ENCODE measurements at regions not wholly inside any gene's neighbourhood (a gene's known extent, or its start where the extent isn't known, plus 50 kb on each side); places are given as distances from the start of the nearest gene placed in this dataset.

DNA sequence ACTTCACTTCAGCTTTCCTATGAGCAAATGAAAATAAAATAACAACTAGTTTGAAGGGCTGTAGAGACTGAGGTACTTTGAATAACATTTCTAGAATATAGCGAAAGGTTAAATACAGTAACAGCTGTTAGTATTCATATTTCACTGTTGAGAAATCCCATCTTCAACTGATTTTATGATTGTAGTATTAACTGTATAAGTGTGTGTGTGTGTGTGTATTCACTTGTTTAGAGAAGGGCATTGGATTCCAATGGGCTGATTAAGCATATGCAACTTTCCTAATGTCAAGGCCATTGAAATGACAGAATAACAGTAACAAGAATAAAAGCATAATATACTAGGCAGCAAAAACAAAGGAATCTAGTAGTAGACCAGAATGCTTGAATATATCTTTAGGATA is 957.5 kb upstream of the EPHA7 start:
- no peak overlapping the region for H3K4me3 ChIP-seq (replicated peaks; ENCODE audit: low read depth, low read length)
- no peak for DNase-seq (ENCODE audit: low read depth)
- TF ChIP-seq, protein P1, sequence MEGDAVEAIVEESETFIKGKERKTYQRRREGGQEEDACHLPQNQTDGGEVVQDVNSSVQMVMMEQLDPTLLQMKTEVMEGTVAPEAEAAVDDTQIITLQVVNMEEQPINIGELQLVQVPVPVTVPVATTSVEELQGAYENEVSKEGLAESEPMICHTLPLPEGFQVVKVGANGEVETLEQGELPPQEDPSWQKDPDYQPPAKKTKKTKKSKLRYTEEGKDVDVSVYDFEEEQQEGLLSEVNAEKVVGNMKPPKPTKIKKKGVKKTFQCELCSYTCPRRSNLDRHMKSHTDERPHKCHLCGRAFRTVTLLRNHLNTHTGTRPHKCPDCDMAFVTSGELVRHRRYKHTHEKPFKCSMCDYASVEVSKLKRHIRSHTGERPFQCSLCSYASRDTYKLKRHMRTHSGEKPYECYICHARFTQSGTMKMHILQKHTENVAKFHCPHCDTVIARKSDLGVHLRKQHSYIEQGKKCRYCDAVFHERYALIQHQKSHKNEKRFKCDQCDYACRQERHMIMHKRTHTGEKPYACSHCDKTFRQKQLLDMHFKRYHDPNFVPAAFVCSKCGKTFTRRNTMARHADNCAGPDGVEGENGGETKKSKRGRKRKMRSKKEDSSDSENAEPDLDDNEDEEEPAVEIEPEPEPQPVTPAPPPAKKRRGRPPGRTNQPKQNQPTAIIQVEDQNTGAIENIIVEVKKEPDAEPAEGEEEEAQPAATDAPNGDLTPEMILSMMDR (IDR thresholded peaks at IDR 0.05; ENCODE audit: low read length, missing control alignments), result no peak

DNA sequence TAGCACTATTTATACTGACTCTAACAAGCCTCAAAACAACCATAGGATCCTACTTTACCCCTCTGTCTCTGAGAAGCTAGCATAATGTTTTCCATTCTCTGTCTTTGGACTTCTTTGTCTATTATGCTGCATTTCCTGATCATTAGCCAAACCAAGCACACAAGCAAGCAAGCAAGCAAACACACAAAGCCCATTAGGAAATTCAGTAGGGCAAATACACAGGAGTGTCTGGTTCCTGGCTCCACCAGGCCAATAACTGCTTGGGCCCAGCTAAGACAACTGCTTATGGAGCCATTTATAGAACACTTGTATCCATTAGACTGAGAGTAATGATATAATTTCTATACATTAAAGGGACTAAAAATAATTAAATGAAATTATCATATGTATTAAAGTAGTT is 952.9 kb upstream of the EPHA7 start:
- no peak overlapping the region for H3K4me3 ChIP-seq (replicated peaks; ENCODE audit: low read depth, low read length)
- TF ChIP-seq, protein P1 (IDR thresholded peaks at IDR 0.05; ENCODE audit: low read length, missing control alignments), result no peak
- DNase-seq (ENCODE audit: low read depth), result no peak

DNA sequence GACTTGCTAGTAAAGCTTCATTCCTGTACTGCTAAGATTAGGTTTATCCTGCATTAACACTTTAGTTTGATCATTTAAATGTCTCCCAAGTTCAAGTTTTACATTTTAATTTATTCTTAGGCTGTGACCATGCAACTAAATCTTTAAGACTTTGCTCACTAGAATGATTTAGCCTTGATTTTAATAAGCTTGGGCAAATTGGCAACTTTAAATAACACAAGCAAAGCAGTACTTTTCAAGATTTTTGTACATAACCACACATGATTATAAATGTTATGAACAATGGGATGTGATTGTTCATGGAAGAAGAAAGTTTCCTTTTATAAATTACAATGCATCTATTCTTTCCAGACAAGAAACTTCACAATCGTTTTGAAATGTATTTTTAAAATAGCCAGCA is 948.0 kb upstream of the EPHA7 start:
- TF ChIP-seq, protein P1 (IDR thresholded peaks at IDR 0.05; ENCODE audit: low read length, missing control alignments), result no peak
- H3K4me3 ChIP-seq (replicated peaks; ENCODE audit: low read depth, low read length), result no peak overlapping the region
- DNase-seq (ENCODE audit: low read depth), result no peak

DNA sequence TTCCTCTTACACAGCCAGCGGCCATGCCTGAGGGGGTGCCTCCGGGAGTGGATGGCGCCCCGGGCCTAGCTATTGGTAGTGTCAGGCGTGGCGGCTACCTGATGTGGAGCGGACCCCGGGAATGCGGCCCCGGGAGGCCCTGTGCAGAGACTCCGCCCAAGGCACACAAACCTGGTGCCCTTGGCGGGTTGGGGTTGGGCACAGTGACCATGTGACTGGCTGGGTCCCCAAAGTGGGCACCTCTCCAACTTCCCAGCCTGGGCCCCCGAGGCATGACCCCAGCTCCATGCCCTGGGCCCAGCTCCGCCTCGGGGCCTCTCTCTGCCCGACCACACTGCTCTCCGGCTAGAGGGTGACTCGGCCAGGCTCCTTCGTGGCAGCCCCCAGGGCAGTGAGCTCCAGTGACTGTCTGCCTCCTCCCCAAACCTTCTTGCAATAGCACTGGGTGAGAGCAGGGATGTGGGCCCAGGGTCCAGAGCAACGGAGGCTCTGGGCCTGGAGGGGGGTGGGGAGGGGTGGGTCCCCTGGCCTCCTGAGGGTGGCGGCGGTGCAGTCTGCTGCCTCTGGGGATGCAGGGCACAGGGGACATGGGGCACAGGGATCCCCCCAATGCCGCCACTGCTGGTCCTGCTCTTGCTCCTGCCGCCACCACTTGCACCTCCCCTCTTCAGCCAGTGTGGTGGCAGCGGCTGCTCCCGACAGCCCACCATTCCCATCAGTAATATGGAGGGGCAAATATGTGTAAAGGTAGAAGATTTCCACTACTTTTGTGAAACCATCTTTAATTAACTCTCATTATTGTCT is 942.9 kb upstream of the EPHA7 start:
- TF ChIP-seq, protein P1 (IDR thresholded peaks at IDR 0.05; ENCODE audit: low read length, missing control alignments), result no peak
- H3K4me3 ChIP-seq (replicated peaks; ENCODE audit: low read depth, low read length), result no peak overlapping the region
- no peak for DNase-seq (ENCODE audit: low read depth)

DNA sequence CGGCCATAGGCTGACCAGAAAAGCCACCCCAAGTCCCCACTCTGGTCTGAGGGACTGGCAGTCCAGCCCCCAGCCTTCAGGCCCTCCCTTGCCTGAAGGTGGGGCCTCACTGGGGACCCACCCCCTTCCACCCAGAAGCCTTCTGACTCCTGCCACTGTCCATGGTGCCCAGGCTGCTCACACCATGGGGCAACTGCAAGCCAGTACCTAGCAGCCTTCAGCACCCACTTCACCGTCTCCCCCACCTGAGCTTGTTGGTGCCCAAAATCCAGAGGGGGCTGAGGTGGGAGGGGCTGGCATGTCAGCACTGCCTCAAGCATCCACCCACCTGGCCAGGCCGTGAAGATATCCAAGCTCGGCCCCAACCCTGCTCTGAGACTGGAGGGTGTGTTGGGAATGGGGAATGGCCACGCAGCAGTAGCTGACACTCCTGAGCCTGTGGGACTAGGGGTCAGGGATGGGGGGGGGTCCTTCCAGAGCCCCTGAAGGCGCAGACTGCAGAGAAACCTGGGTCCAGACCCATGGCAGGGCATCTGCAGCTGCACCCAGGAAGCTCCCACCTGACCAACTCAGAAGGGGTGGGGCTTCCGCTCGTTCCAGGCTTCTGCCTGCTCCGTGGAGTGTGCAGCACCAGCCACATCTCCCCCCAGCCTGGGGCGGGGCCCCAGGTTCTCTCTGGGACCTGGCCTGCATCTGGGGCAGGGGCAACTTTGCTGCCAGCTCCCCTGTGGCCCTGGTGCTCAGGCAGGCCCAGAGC is 942.1 kb upstream of the EPHA7 start:
- DNase-seq (ENCODE audit: low read depth), result no peak
- H3K4me3 ChIP-seq (replicated peaks; ENCODE audit: low read depth, low read length), result no peak overlapping the region
- TF ChIP-seq, protein P1 (IDR thresholded peaks at IDR 0.05; ENCODE audit: low read length, missing control alignments), result no peak

DNA sequence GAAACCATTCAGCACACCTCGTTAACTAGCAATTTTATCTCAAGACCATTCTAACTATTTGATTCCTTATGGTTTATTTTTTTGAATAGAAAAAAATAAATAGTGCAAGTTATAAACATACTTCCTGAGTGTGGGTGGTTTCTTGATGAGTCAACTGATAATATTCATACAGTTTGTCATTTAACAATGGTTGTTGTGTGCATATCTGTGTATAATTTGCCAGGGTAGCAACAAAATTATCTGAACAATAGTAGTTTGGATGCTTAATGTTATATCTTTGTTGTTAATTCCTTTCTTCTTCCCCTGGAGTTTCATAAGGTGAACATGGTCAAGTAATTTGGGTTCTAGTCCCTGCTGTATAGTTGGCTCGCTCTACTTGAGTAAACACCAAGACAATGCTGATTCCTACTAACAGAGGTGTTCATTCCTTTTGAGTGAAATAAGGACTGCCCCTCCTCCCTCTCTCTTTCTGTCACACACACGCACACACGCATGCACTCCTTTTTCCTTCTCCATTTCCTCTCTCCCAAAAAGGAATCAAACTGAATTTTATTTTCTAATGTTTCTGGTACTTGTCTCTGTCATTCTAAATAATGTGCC is 938.1 kb upstream of the EPHA7 start:
- no peak for DNase-seq (ENCODE audit: low read depth)
- TF ChIP-seq, protein P1 (IDR thresholded peaks at IDR 0.05; ENCODE audit: low read length, missing control alignments), result no peak
- no peak overlapping the region for H3K4me3 ChIP-seq (replicated peaks; ENCODE audit: low read depth, low read length)

All from fibroblast of pulmonary artery (primary cell).